GM04504 (cell line): ENCODE measurements at regions not wholly inside any gene's neighbourhood (a gene's known extent, or its start where the extent isn't known, plus 50 kb on each side); places are given as distances from the start of the nearest gene placed in this dataset.

Experiments
- DNase-seq: peaks from one replicate; pipeline ENCODE4 v3.0.0-alpha.2; 2012; ENCODE audit warnings: low read depth

DNA sequence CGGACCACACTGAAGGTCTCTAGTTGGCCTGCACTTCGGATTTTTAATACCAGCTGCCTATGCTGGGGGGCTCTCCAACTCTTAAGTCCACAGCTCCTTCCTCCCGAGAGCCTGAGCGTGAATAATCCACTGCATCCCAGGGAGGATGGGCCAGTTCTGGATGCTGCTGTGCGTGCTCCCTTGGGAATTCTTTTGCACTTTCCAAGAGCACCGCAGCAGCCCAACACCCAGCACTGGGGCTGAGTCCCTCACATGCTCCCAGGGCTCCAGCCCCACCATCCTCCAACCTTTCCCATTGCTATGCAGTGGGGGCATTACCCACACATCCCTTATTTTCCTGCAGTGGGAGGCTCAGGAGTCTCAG is 136.4 kb upstream of the IQSEC1 start:
- DNase-seq = no peak

DNA sequence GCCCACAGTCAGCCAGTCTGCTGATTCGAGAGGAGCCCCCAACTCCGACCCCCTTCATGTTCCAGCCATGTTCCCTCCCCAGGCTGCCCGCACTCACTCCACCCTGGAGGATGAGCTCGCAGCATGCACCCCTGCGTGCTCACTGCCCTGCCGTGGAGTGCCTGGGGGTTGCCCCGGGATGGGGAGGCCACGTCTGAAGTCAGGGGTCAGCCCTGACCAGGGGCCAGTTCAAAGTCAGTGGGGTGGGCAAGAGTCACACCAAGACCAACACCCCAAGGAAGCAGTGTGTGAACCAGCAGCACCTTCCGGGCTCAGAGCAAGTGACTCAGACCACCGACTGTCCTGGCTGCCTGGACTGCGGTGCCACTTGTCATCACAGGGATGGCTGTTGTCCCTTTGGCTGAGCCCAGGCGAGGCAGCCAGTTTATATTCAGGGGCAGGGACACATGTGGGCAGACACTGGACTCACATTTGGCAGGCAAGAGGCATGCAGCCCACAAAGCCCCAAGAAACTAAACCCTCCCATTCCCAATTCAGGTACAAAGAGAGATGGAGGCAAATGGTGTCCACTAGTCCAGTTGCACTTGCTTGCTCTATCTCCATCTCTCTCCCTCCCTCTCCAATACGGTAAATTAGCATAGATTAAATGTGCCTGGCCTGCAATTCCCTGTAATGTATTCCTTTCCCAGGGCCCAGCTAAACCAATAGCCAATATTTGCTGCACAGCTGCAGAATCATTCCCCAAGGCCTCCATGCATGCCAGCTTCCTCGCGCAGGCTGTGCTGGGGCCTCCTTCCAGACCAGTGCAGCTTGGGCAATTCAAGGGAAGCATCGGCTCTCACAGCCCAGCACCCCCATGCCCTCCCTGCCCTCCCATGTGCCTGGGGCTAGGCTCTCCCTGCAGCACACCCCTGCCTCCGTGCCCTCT is 135.7 kb upstream of the IQSEC1 start:
- no peak for DNase-seq

DNA sequence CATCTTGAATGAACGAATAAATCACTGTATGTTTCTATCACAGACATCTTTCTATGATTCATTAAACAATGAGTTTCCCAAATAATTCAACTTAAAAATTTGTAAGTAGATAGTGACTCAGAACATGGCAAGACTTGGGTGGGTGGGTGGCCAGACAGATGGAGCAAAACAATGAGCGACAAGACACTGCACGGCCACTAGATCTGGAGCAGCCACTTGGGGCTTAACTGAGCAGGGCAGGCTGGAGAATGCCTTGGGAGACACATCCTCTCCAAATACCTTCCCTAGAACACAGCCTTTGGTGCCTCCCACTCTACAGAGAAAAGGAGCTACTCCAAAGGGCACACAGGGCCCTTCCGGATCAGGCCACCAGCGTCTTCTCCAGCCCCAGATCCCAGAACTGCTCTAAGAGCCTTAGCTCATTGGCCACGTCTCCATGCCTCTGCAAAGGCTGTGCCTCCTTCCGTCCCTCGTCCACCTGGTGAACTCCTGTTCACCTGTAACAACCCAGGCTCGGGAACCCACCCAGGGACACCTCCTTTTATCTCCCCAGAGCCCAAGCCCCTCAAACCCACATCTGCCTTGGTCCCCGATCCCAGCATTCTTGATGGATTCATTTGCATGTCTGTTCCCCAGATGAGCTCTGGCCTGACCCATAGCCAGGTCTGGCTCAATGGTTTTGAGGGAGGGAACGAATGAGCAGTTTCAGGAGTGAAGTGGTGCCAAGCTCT is 134.9 kb upstream of the IQSEC1 start:
- DNase-seq = no peak

DNA sequence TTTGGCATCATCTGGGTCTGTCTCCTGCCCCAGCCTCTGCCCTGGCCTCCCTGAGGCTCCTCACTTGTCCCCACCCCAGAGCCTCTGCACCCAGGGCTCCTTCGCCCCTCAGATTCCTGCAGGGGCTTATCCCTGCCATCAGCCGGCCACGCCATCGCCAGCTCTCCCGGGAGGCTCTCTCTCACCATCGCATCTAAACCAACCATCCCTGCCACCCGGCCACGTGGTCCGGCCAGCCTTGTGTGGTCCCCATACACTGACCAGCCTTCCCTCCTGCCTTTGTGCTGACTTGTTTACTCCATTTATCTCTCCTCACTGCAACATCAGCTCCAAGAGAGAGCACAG is 134.3 kb upstream of the IQSEC1 start:
- no peak for DNase-seq

DNA sequence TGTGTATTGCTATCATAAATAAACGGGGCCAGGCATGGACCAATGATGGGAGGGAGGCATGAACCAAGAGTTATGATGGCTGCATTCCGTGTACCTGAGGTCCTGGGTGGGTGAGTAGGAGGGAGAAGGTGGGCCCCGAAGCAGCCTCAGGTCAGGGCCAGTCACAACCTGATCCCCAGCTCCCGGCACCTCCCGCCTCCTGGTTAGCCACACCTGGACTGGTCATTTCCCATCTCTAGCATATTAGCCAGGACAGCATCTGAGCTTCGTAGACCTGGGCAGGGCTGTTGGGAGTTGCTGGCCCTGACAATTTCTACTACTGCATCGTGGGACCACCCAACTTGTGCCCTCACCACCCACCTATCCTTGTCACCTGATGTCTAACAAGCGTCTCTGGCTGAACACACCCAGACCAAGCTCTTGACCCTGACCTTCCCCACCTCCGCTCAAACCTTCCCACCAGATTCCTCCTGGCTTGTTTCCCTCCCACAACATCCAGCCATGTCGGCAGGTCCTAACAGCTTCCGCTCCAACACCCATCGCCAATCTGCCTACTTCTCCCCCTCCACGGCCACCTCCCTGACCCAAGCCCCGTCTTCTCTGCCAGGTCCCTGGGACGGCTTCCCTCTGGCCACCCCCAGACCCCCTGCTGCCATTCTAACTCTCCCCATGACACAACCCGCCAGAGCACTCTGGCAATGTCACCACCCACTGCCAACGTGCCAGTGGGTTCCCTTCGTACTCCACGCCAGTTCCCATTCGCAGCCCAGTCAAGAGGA is 133.8 kb upstream of the IQSEC1 start:
- no peak for DNase-seq

DNA sequence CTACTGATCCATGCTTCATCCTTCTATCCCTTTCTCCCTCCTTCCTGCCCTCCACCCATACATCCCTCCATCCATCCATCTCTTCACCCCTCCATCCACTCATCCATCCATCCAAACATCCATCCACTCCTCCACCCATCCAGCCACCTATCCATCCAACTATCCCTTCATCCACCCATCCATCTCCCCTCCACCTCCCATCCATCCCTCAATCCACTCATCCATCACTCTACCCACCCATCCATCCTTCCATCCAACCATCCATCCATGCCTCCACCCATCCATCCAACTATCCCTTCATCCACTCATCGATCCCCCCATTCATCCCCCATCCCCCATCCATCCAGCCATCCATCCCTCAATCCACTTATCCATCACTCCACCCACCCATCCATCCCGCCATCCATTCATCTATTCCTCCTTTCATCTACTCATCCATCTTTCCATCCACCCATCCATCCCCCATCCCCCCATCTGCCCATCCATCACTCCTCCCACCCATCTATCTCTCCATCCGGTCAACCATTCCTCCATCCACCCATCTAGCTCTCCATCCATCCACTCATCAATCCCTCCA is 132.4 kb upstream of the IQSEC1 start:
- no peak for DNase-seq

DNA sequence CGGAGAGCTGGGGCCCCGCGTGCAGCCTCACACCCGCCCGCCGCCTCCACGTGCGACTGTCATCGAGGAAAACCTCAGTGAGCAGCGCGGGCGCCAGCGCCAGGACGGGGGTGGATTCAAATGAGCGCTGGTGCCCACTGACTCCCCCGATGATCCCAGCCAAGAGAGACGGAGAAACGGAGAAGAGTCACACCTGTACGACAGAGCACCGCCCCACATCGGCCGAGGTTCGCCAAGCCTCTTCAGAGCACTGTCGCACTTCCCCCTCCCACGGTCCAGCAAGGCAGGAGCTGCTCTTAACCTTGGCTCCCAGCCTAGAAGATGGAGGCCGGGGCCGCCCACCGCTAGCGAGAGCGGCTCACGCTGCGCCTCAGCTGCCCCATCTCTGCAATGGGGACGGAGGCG is 130.9 kb upstream of the IQSEC1 start:
- DNase-seq = no peak

DNA sequence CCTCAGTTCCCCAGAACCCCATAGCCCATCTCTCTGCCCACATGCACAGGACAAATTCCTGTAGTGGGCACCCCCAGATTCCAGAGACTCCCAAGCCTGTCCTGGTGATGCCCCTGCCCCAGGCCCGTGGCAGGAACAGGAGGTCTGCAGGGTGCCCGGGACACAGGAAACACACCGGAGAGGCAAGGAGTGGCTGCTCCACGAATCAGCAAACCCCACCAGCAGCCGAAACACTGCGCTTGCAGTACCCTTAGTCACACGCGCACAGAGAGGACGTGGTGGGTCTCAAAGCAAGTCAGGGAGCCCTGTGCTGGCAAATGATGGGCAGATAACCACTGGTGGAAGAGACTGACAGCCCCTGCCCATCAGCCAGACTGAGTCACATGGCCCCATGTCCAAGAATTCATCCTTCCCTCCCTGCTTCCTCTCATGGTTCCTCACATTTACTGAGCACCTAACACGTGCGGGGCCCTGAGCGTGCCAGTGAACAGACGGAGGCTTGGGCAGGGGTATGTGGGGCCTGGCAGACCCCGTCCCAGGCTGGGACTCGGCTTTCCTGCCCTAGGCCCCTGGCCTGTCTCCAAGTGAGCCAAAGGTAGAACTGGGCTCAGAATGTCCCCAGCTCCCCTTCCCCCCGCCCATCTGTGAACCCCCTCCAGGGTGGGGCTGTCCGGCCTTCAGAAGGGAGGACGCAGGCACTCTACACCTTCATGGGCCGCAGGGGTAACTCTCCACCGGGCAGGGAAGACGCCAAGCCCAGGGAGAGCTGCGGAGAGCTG is 130.4 kb upstream of the IQSEC1 start:
- DNase-seq = no peak

DNA sequence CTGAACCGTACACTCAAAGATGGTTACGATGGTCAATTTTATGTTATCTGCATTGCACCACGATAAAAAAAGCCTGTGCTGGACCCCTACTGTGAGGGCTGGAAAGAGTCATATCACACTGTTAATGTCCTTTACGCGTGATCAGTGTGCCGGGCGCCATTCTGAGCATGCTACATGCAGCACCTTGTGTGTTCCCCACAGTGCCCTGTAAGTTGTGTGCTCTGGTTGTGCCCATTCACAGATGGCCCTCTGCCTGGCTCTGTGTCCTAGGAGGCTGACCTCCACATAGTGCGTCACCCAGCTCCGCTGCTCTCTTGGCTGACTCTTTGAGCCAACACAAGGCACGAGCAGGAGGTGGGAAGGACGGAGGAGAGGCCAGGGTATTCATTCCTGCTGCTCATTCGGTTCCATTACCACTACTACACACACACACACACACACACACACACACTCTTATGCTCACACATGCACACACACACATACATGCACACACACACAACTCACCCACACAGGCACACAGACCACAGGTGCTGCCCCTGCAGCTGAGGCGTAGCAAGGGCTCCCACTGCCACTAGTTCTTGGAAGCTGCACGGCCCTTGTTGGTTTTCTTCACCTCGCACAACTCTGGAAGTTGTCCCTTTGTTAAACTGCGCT is 129.6 kb upstream of the IQSEC1 start:
- DNase-seq = no peak

DNA sequence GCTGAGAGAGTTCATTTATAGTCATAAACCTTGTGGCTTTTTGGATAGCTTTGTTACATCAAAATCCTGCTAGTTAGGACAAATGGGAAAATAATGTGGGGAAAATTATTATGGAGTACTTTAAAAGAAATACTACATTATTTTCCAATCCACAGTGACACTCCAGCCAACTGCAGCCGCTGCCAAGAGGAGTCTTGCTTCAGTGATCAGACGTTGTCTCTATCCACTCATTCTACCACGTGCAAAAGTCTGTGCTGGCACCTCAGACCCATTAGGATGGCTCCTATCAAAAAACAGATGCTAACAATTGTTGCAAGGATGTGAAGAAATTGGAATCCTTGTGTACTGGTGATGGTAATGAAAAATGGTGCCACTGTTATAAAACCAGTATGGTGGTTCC is 128.6 kb upstream of the IQSEC1 start:
- DNase-seq = no peak

DNA sequence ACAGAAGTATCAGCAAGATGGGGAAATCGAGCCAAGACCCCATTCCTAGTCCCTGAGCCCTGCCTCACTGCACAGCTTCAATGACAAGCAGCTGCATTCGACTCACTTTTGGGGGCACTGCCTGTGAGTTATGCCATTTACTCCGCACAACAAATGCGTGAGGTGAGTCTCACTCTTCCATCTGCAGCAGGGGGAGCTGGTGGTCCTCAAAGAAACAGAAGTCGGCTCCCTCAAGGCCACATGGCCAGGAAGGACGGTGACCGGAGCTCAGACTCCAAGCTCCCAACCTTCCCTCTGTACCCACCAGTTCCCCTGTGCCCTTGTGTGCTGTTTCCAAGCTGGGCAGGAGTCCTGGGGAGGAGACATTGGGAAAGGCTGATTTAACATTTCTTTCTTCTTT is 127.7 kb upstream of the IQSEC1 start:
- DNase-seq = no peak

DNA sequence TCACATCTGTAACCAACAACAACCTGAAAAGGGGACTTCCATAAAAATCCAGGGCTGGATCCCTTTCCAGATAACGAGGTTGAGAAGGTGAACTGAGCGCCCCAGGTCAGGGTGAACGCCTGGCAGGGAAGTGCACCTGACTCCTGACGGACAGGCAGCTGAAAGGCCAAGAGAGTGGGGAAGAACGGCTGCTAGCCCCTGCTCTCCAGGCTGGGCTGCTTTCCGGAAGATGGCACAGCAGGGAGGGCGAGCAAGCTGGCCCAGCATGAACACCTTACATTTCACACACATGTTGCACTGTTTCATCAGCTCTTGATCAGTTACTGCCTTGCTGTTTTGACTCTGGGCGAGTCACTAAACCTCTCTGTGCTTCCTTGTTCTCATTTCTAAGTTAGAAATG is 127.2 kb upstream of the IQSEC1 start:
- no peak for DNase-seq

DNA sequence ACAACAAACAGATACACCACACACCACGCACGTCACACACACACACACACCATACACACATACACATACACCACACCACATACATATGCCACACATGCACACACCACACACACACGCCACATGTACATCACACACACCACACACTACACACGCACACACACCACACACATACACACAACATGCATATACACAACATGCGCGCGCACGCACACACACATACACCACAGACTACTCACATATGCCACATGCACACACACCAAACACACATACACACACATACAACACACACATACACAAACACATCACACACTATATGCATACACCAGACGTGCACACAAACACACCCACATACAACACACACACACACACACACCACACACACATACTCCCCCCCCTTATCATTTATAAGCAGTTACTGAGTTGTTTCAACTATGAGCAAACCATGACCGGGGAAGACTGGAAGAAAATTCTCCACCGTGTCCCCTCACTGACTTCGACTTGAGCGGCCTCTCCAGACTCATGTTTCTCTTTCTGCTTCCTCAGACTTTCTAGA is 126.7 kb upstream of the IQSEC1 start:
- DNase-seq = no peak

DNA sequence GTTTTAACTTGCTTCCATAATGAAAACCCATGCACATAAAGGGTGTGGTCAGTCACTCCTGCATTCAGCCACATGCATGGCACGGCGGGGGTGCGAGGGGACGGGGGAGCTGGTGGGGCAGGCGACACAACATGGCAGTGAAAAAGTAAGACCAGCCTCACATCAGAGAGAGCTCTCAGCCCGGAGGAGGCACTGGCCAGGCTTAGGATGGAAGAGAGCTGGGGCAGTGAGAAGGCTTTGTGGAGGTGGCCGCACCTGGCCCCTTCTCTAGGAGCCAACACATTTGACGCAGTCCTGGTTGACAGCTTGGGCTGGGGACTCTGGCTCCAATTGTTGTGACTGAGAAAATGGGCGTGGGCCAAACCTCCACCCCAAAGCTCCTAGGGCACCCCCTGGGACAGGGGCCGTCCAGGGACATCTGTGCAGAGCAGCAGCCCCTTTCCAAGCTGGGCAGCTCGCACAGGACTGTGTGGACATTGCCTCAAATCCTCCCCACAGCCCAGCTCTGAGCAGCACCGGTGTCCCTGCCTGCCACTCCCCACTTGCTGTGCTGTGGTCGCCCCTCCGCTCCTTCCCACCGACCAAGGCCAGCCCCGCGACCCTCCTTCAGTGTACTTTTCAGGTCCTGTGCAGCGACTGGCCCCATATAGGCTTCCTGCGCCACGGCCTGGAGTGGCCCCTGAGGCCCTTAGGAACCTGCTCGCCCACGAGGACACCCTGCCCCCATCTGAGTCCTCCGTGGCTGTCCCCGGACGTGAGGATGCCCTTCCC is 126.0 kb upstream of the IQSEC1 start:
- no peak for DNase-seq

DNA sequence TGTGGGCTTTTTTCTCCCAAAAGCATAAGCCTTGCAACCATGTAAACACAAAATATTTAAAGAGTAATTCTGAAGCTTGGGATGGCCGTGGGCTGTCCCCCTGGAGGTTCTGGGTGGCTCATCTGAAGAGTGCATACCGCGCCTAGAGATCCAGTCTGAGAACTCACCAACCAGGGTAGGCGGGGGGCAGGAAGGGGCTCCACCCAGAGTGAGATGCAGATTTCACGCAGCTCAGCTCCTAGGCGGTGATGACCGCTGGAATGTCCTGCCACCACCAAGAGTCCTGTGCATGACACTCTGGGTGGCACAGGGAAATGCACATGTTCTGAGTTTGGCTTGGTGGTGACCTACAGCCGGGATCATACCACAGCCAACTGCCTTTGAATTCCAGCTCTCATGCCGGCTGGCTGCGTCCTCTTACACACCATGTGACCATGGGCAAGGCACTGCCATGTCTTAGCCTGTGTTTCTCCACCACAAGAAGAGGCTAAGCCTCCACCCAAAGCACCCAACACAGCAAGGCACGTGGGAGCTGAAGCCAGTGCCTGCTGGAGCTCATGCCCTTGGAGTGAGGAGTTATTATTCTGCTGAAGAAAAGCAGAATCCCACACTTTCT is 125.1 kb upstream of the IQSEC1 start:
- DNase-seq = no peak

DNA sequence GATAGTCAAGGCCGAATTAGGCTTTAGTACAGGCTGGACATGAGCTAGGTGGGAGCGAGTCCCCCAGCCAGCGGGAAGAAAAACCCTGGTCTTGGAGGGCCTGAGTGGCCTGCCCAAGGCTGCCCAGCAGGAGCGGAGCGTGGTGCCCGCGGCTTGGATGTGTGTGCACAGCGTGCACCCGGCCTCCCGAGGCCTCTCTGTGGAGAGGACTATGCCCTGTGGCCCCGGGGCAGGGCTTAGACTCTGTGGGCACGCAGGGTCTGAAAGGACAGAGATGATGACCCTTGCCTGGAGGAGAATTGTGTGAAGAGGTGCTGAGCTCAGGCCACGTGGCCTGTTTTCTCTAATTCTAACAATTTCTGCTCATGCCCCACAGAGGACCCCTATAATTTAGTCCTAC is 124.6 kb upstream of the IQSEC1 start:
- DNase-seq = no peak

DNA sequence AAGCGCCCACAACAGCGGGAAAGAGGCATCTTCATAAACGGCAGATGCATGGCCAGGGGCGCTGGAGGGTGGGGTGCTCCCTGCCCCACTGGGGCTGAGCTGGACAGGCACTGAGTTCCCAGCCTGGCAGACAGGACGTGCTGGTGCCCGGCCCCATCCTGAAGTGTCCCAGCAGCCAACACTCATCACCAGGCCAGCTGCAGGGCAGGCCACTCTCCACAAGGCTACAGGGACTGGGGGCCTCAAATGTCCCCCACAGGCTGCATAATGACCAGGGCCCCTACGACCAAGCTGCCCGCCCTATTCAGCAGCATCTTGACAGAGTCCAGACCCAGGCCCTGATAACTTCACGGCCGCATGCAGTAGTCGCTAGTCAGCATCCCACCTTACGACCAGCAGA is 124.1 kb upstream of the IQSEC1 start:
- DNase-seq = no peak

DNA sequence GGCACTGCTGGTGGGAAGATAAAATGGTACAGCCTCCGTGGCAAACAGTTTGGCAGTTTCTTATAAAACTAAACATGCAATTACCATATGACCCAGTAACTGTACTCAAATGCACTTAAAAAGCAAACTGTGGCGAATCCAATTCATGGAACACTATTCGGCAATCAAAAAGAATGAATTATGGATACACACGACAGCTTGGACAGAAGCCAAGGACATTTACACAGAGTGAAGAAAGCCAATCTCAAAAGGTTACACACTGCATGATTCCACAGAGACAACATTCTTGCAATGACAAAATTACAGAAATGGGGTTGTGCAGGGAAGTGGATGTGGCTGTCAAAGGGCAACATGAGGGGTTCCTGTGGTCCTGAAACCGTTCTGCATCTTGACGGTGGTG is 122.1 kb upstream of the IQSEC1 start:
- no peak for DNase-seq
